NCI-H2171 (cell line): ENCODE measurements at regions not wholly inside any gene's neighbourhood (a gene's known extent, or its start where the extent isn't known, plus 50 kb on each side); places are given as distances from the start of the nearest gene placed in this dataset.
"Not testable (repeated sequence)": the region's sequence is repeated elsewhere in the genome, so short reads cannot be mapped to it uniquely, and the experiment has no call there.

ENCODE experiments used
- DNase-seq: peaks from one replicate; lab custom pipeline; 2025; lab: John Stamatoyannopoulos, UW

- no peak for DNase-seq
Observed at GRCh38 chr10:63783882-63784281, 262.7 kb downstream of the REEP3 start.

DNA sequence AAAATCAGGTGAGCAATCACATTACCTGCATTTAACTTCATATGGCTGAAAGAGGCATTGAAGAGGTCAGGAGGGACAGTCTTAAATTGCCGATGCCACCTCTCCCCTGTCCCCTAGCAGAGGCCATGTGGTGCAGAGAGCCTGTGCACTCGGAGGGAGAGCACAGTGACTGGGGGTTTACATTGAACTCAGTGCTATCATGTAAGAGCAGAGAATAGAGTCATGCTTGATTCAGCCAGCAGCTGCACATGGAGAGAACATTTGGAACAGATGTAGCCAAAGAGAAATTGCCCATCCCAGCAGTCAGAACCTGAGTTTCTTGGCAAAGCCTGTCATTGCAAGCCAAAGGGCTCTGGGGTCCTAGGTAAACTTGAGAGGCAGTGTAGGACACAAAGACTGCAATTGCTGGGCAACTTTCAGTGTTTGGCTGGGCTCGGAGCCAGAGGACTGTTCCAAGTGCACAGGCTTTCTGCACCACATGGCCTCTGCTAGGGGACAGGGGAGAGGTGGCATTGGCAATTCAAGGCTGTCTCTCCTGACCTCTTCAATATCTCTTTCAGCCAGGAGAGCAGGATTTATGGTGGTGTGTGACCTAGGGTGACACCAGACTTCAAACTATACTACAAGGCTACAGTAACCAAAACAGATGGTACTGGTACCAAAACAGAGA is 267.1 kb downstream of the REEP3 start:
- DNase-seq, result no peak

DNA sequence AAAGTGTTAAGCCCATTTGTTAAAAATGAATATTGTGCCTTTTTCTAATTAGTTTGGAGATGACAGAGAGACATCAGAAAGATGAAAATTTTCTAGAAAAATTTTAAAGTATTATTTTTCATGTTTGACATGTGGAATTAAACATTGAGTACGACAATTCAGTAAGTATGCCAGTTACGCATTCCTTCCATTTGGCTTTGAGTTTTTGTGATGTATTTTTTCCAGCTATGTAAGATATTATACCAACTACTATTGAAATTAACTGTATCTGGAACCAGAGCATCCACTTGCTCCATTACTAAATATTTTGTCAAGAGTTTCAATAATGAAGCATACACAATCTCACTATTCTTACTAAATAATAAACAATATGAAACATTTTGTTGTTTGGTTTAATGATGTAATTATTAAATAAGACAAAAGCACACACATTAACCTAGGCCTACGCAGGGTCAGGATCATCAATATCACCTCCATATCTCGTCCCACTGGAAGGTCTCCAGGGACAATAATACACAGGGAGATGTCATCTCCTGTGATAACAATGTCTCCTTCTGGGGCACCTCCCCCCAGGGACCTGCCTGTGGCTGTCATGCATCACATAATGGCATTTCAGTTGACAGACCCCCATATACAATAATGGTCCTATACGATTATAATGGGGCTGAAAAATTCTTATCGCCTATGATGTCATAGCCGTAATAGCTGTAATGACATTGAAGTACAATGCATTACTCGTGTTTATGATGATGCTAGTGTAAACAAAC is 274.1 kb downstream of the REEP3 start:
- DNase-seq, result no peak

GRCh38 chr10:63798599-63799498 is 277.6 kb downstream of the REEP3 start:
- no peak for DNase-seq

- DNase-seq, result no peak
Observed at GRCh38 chr10:63799521-63800300, 278.5 kb downstream of the REEP3 start.

GRCh38 chr10:63801166-63801565 is 280.0 kb downstream of the REEP3 start:
- DNase-seq, result no peak

GRCh38 chr10:63806330-63806729 is 285.1 kb downstream of the REEP3 start:
- DNase-seq, result no peak

- no peak for DNase-seq
Observed at GRCh38 chr10:63812501-63812900, 291.3 kb downstream of the REEP3 start.

GRCh38 chr10:63819753-63820329 is 298.6 kb downstream of the REEP3 start:
- DNase-seq, result peak; percentile 5

GRCh38 chr10:63822496-63822895 is 301.3 kb downstream of the REEP3 start:
- no peak for DNase-seq

DNA sequence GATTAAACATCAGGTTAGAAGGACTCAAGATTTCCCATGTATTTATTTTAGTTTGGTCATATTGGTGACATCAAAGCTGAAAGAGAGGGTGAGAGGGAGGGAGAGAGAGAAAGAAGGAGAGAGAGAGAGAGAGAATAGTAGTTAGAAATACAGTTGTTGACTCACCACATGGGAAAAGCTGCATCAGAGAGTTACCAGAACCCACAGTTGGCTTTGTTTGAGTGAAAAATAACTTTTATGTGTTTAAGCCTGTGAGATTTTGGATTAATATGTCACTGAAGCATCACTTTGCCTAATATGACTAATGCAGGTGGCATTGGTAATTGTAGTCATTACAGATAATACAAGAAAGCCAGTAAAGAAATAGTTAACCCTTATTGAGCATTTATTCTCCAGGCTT is 303.9 kb downstream of the REEP3 start:
- DNase-seq, result no peak

DNA sequence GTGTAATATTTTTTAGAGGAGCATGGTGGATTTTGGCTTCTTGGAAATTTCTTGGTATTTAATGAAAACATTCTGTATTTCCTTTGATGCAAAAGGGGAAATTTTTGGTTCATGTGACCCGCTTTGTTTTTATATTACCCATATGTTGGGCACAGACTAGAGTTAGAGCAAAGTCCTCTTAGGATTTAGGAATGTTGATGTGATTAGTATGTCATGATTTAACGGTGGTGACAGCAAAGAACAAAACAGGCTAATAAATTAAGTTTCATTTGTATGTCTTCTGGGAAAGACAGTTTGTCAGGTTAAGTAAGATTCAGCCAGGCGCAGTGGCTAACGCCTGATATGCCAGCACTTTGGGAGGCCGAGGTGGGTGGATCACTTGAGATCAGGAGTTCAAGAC is 304.6 kb downstream of the REEP3 start:
- no peak for DNase-seq

- DNase-seq, result not testable (repeated sequence)
Observed at GRCh38 chr10:63827018-63827417, 305.8 kb downstream of the REEP3 start.

GRCh38 chr10:63829020-63829419 is 307.8 kb downstream of the REEP3 start:
- DNase-seq, result no peak

GRCh38 chr10:63829573-63830149 is 308.5 kb downstream of the REEP3 start:
- DNase-seq, result no peak

DNA sequence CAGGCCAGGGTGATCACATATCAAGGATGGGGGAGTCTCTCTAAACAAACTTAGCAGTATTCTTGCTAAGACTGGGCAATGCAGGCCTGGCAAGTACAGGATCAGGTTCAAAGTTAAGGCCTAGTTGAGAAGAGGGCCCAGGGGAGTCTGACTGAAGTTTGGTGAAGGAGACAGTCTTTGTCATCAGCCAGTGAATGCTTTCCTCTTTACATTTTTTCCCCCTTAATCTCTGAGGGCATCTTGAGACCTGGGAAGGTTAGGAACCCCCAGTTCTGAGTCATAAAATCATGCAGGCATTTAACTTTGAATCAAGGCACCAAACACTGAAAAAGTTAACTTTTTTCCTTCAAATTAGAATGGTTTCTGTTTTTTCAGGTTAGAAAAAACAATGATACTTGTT is 311.5 kb downstream of the REEP3 start:
- DNase-seq, result no peak

- no peak for DNase-seq
Observed at GRCh38 chr10:63833411-63834060, 312.3 kb downstream of the REEP3 start.

DNA sequence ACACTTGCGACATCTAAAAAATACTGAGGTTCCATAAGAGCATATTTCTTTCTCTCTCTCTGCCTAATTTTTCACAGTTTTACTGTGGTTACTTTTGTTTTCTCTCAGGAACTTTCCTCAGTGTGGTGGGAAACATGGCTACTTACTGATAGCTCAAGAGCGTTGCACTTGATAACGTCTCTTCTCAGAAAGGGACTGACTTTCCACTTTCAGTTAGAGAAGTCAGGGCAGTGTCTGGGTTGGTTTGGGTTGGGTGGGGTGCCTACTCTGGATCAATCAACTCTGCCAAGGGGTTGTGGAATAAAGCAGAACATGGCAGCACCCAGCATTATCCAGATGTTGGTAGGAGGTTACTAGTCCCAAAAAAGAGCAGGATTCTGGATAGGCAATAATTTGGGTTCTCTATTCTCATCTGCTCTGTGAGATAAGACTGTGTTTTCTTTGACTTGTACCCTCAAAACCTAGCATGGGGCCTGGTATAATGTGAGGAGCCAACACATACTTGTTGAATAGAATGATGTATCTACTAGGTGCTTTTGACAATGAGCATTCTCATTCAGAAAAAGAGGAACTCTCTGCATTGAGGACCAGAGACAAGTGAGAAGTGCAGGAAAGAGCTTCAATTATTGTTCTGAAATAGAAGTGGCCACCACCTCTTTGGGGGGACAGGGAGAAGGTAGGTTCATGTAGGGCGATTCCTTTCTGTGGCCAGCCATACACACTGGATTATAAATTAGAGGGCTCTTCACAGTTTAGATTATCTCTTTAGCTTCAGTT is 315.7 kb downstream of the REEP3 start:
- no peak for DNase-seq

DNA sequence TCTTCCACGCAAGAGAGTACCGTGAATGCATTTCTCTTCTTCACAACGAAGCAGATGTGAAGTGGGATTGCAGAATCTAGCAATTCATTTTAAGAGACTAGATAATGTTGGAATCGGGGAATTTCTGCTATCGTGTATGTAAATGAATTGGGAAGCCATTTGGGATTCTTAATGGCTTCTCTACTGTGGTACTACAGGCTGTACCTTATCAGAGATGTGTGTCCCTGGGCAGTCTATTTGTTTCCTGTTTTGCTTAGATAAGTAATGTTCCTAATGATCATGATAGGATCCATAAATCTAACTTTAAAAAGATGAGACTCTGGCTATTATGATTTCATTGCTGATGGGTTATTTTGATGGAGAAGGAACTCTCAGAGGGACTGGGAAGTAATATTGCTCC is 320.6 kb downstream of the REEP3 start:
- no peak for DNase-seq

GRCh38 chr10:63843107-63843506 is 321.9 kb downstream of the REEP3 start:
- DNase-seq, result no peak
